DMS153 treated with DMSO at 0.1 percent for 48 hours (cell line): ENCODE measurements at regions not wholly inside any gene's neighbourhood (a gene's known extent, or its start where the extent isn't known, plus 50 kb on each side); places are given as distances from the start of the nearest gene placed in this dataset.

Source experiments
- DNase-seq: peaks from one replicate; lab custom pipeline; 2025; ENCODE audit not compliant: unreplicated experiment; lab: John Stamatoyannopoulos, UW

GRCh38 chr9:75397836-75398235, 309.5 kb downstream of the OSTF1 start:
- DNase-seq: no peak

DNA sequence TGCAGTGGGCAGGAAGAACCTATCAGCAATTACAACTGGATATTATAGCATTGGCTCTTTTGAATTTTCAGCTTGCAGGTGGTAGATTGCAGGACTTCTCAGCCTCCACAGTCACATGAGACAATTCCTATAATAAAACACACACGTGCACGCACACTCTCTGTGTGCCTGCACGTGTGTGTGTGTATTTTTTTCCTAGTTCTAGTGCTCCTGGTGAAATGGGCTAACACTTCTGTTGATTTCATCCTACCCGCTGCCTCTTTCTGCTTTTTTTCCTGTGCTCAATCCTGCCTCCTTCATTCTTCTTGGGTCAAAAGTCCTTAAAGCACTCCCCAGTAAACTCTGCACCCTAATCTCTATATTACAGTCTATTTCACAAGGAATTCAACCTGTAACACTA, 320.1 kb downstream of the OSTF1 start:
- no peak for DNase-seq

DNA sequence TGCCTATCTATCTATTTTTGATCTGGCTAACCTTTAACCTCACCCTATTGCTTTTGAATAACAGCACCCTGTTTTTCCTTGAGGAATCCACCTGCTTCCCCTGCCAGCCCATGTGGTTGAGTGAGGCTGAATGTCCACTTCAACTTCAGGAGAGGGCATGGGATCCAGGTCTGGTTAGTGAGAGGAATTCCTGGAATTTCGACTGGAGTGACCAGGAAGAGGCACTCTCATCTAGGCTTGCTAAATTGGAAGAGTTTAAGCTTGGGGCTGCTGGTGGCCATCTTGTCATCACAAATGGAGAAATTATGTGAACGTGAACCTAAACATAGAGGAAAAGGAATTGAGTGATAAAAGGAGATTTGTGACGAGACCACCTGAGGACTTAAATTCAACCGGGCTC, 322.1 kb downstream of the OSTF1 start:
- no peak for DNase-seq

- DNase-seq: no peak
These were observed 326.3 kb downstream of the OSTF1 start for GRCh38 chr9:75414371-75415160.

GRCh38 chr9:75417471-75417870, 329.2 kb downstream of the OSTF1 start:
- DNase-seq: no peak

- no peak for DNase-seq
These were observed 330.2 kb downstream of the OSTF1 start for GRCh38 chr9:75418518-75418917.

DNA sequence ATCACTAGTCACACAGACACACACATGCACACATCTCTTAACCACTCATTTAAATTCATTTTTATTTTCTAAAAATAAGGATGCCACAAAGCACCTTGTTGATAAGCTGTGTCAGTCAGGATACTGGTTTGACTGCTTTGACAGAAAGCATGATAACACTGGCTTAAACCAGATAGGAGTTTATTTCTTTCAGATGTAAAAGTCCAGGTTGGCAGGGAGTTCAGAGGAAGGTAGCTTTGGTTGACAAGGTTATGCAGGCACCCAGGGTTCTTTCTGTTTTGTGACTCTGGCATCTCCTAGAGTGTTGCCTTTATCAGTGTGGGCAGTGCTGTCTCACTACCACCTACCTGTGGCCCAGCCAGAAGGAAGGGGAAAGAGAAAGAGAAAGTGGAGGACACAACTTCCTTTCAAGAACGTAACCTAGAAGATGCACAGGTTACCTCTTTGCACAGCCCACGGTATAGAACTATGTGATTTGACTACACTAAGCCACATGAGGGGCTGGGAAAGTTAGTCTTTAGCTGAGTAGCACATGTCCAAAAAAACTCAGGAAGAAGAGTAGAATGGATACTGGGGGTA, 334.7 kb downstream of the OSTF1 start:
- DNase-seq: no peak

GRCh38 chr9:75429531-75430475, 341.5 kb downstream of the OSTF1 start:
- DNase-seq: no peak

DNA sequence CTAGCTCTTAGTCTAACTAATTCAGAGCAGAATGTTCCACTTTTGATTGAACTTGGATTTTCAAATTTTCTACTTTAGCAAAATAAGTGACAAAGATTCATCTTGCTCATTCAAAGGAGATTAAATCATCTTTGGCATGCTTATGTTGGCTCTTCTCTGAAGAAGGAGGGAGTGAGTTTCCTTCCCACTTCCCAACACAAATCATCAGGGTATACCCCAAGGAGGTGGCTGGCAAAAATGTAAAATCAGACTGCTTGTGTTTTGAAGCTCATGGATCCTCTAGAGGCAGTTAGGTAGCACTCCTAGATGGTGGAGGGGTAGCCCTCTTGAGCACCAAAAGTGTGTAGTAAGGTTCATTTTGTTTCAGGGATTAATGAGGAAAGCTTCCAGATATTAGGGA, 343.1 kb downstream of the OSTF1 start:
- DNase-seq: no peak

DNA sequence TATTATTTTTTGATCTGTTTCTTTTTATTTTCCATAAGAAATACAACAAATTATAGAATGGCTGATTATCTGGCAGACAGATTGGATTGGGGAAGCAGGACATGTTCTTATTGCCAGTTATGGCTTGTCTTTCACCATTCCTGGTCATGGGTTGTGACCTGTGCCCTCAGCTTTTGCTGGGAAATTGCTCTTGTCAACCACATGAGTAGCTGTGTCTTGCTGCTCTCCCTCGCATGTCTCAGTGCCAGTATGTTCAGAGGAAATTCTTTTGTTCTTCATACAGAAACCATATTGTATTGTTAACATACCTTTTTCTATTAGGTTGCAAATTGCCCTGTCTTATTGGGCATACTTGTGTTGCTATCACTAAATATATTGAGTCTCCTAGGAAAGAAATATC, 344.1 kb downstream of the OSTF1 start:
- DNase-seq: no peak

- no peak for DNase-seq
These were observed 344.6 kb downstream of the OSTF1 start for GRCh38 chr9:75432888-75433287.

DNA sequence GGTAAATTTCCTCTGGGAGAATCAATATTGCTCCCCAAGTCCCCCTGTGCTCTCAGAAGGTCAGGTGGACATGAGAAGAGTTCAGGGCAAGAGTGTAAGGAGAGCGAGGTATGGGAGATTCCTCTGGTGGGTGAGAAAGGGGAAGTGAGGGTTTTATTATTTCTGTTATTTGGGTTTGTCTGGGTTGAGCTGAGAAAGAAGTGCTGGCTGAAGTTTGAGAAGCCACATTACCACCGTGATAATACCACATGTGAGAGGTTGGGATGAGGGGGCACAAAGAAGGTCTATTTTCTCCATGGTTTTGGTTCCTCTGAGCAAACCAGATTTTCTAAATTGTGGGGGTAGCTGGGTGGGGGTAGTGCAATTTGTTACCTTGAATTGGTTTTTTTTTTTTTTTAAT, 350.4 kb downstream of the OSTF1 start:
- no peak for DNase-seq

DNA sequence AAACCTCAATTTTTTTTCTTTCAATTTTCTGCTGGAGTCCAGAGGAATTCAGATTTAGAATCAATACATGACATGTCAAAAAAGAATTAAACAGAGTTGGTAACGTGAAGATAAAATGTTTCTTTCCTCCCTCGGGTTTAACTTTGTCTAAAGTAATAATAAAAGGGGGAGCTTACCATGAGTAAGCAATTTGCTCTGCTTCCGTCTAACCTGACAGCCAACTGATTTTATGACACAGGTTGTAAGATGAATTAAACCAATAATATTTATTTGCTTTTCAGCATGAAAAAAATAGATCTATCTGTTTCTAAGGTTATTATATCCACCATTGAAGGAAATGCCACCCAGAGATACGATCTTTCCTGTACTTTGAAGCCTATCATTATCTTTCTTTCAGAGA, 352.6 kb downstream of the OSTF1 start:
- DNase-seq: no peak

DNA sequence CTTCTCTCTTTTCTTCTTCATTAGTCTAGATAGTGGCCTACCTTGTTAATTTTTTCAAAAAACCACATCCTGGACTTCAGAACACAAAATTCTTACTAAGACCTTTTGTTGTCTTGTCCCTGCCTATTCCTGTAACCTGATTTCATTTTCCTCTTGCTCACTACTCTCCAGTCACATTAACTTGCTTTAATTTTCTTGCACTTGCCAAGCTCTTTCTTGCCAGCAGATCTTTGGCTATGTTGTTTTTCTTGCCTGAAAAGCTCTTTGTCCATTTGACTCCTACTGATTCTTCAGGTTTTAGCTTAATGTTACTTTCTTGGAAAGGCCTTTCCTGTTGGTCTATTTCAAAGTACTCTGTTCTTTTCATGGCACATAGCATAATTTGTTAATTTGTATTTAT, 356.8 kb downstream of the OSTF1 start:
- DNase-seq: no peak

- no peak for DNase-seq
These were observed 359.0 kb downstream of the OSTF1 start for GRCh38 chr9:75447281-75447680.

DNA sequence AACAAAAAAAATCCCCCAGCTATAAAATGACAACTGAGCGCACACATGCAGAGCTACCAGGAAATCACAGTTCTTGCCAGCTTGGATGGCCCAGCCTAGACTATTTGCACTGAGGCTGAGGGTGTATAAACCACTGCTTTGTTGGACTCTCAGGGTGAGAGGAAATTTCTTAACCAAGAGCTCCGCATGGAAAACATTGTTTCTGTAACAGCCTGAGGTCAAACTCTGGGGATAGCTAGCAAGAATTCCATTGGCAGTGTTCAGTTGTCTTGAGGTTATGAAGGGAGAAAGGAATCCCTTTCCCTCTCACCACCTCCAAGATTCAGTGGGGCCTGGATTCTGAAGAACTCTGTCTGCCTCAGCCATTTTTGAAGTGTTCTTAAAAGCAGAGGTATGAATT, 360.0 kb downstream of the OSTF1 start:
- no peak for DNase-seq

- DNase-seq: no peak
These were observed 360.6 kb downstream of the OSTF1 start for GRCh38 chr9:75448955-75449354.

DNA sequence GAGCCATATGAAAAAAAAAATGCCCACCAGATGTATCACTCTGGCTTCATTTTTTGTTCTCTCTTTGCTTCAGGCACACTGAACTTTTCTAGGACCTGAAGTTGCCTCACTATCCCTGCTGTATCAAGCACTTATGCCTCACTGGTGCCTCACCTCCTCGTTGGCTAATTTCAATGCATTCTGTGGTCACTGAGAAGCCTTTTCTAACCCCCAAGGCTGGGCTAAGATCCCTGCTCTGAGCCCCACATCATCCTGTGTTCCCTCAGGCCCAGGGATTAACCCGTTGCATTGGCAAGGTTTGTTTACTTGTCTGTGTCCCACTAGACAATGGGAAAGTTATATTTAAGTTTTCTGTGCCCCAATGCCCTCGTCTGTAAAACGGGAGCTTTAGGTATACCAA, 362.7 kb downstream of the OSTF1 start:
- no peak for DNase-seq

DNA sequence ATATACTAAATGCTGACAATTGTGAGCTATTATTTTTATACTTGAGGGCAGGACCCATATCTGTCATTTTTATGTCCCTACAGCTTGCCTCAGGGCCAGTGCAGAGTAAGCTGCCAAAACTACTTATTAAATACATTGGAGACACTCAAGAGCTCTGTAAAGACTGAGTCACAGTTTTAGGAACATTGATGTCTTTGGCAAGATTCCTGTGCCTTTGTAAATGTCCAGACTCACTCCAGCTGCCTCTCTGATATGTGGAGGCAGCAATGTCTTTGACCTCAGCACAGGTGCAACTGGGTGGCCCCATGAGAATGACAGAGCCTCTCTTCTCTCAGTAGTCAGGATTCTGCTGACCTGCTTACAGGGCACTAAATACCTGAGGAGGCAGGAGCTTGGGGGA, 363.2 kb downstream of the OSTF1 start:
- no peak for DNase-seq

- DNase-seq: no peak
These were observed 364.2 kb downstream of the OSTF1 start for GRCh38 chr9:75452512-75452911.

GRCh38 chr9:75454043-75454442, 365.7 kb downstream of the OSTF1 start:
- no peak for DNase-seq

- no peak for DNase-seq
These were observed 366.6 kb downstream of the OSTF1 start for GRCh38 chr9:75454891-75455290.
